ENCODE measurements at regions not wholly inside any gene's neighbourhood (a gene's known extent, or its start where the extent isn't known, plus 50 kb on each side); places are given as distances from the start of the nearest gene placed in this dataset.

DNA sequence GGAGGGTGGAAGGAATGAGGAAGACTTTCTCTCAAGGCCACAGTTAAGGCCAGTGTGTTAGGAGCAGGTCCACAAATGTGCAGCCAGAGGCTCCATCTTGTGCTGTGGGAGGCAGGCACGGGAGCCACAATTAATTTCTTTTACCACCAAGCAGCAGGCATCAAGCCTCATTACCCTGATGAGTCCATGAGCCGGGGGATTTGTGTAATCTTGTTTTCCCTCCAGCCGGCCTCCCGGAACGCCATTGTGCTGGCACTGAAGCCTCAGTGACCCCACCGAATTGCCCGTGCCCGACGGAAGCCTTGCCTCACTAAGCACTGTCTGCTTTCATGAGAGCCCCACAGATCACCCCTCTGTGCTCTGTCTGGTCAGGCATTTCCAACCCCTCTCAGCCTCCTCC is 154.7 kb upstream of the STX18 start:
- no peak overlapping the region for H3K14ac ChIP-seq (ENCODE audit: low read length)
- peaks cover 2 to 3% of the 10 kb centered on the region in 2 donors for H3K4me1 ChIP-seq (ENCODE audit: control insufficient read depth in 2 of 2, insufficient read depth in 1 of 2, low read depth in 1 of 2, low read length in 2 of 2)
- H2BK5ac ChIP-seq (ENCODE audit: low read length), result no peak overlapping the region
- H2BK12ac ChIP-seq (ENCODE audit: low read length), result no peak overlapping the region
- H4K91ac ChIP-seq (ENCODE audit: low read depth, low read length, poor library complexity), result no peak overlapping the region
- no peak overlapping the region for H2AFZ ChIP-seq (ENCODE audit: low read length)
- no CpG with 5 or more reads among the region's 9 CpGs for WGBS, 2 donors (ENCODE audit: extremely low coverage in 2 of 2, insufficient read length in 2 of 2, insufficient replicate concordance in 1 of 2)
- H3K27me3 ChIP-seq (ENCODE audit: control insufficient read depth in 3 of 3, insufficient read depth in 3 of 3, low read depth in 1 of 3, low read length in 3 of 3), result peaks cover 0 to 26% (median 0%) of the 10 kb centered on the region in 3 experiments
- no peaks in the 10 kb centered on the region for H3K9me3 ChIP-seq (replicated peaks in 1 of 2; ENCODE audit: control insufficient read depth in 2 of 2, insufficient read depth in 1 of 2, low read depth in 1 of 2, low read length in 2 of 2)
- no peak overlapping the region for H3K23ac ChIP-seq (ENCODE audit: low read depth, low read length, poor library complexity)
- H2AK5ac ChIP-seq (ENCODE audit: low read depth, low read length), result no peak overlapping the region
- H3K79me1 ChIP-seq (ENCODE audit: low read depth, low read length), result no peaks in the 10 kb centered on the region
- H3K9ac ChIP-seq (ENCODE audit: low read depth, low read length, poor library complexity), result no peak overlapping the region
- no peak overlapping the region for H3K4me2 ChIP-seq (ENCODE audit: insufficient read depth, low read length, poor library complexity, severe bottlenecking)
- H3K18ac ChIP-seq (ENCODE audit: low read length), result no peak overlapping the region
- H3K27ac ChIP-seq (replicated peaks; ENCODE audit: low read length), result no peak overlapping the region
- no peaks in the 10 kb centered on the region for H3K36me3 ChIP-seq (replicated peaks in 1 of 2; ENCODE audit: control insufficient read depth in 2 of 2, insufficient read depth in 2 of 2, low read length in 2 of 2)
- no peak overlapping the region for H2BK120ac ChIP-seq (ENCODE audit: low read depth, low read length)
- H3K4me3 ChIP-seq (ENCODE audit: low read length in 2 of 2), result no peak overlapping the region
- no peak overlapping the region for H3K4ac ChIP-seq (ENCODE audit: low read length)
- DNase-seq (ENCODE audit: low spot score), result peak; percentile 48
- H4K8ac ChIP-seq (ENCODE audit: low read depth, low read length), result no peak overlapping the region
- no peak overlapping the region for H2BK15ac ChIP-seq (ENCODE audit: low read length)

- Histone ChIP-seq H3K4ac (ENCODE audit: low read length) (no peak overlapping the region), H2AK5ac (ENCODE audit: low read depth, low read length) (no peak overlapping the region), H3K18ac (ENCODE audit: low read length) (no peak overlapping the region), H3K9ac (ENCODE audit: low read depth, low read length, poor library complexity) (no peak overlapping the region), H3K9me3 (replicated peaks in 1 of 2; ENCODE audit: control insufficient read depth in 2 of 2, insufficient read depth in 1 of 2, low read depth in 1 of 2, low read length in 2 of 2) (peaks cover 0 to 6% of the 10 kb centered on the region in 2 donors), H4K91ac (ENCODE audit: low read depth, low read length, poor library complexity) (no peak overlapping the region), H3K27ac (replicated peaks; ENCODE audit: low read length) (no peak overlapping the region), H3K4me1 (ENCODE audit: control insufficient read depth in 2 of 2, insufficient read depth in 1 of 2, low read depth in 1 of 2, low read length in 2 of 2) (peaks cover 2 to 3% of the 10 kb centered on the region in 2 donors), H2BK15ac (ENCODE audit: low read length) (no peak overlapping the region), H4K8ac (ENCODE audit: low read depth, low read length) (no peak overlapping the region), H2BK12ac (ENCODE audit: low read length) (no peak overlapping the region), H3K4me3 (ENCODE audit: low read length in 2 of 2) (no peak overlapping the region), H3K36me3 (replicated peaks in 1 of 2; ENCODE audit: control insufficient read depth in 2 of 2, insufficient read depth in 2 of 2, low read length in 2 of 2) (no peaks in the 10 kb centered on the region), H3K4me2 (ENCODE audit: insufficient read depth, low read length, poor library complexity, severe bottlenecking) (no peak overlapping the region), H3K23ac (ENCODE audit: low read depth, low read length, poor library complexity) (no peak overlapping the region), H3K14ac (ENCODE audit: low read length) (no peak overlapping the region), H2BK120ac (ENCODE audit: low read depth, low read length) (no peak overlapping the region), H3K79me1 (ENCODE audit: low read depth, low read length) (no peaks in the 10 kb centered on the region), H2AFZ (ENCODE audit: low read length) (no peak overlapping the region), H3K27me3 (ENCODE audit: control insufficient read depth in 3 of 3, insufficient read depth in 3 of 3, low read depth in 1 of 3, low read length in 3 of 3) (peaks cover 0 to 26% (median 0%) of the 10 kb centered on the region in 3 experiments), H2BK5ac (ENCODE audit: low read length) (no peak overlapping the region)
- DNase-seq (ENCODE audit: low spot score), result no peak
- WGBS, 2 donors (ENCODE audit: extremely low coverage in 2 of 2, insufficient read length in 2 of 2, insufficient replicate concordance in 1 of 2), result 100% methylated on average over 1 of the region's 1 CpG; no CpG with 5 or more reads in 1 of the 2 donors
These were observed 153.6 kb upstream of the STX18 start for GRCh38 chr4:4695497-4695896.

- Histone ChIP-seq H3K4ac (ENCODE audit: low read length) (no peak overlapping the region), H3K4me1 (ENCODE audit: control insufficient read depth in 2 of 2, insufficient read depth in 1 of 2, low read depth in 1 of 2, low read length in 2 of 2) (peaks cover 2 to 3% of the 10 kb centered on the region in 2 donors), H3K9ac (ENCODE audit: low read depth, low read length, poor library complexity) (no peak overlapping the region), H2AK5ac (ENCODE audit: low read depth, low read length) (no peak overlapping the region), H4K91ac (ENCODE audit: low read depth, low read length, poor library complexity) (no peak overlapping the region), H3K9me3 (replicated peaks in 1 of 2; ENCODE audit: control insufficient read depth in 2 of 2, insufficient read depth in 1 of 2, low read depth in 1 of 2, low read length in 2 of 2) (peaks cover 0 to 8% of the 10 kb centered on the region in 2 donors), H3K23ac (ENCODE audit: low read depth, low read length, poor library complexity) (no peak overlapping the region), H3K4me2 (ENCODE audit: insufficient read depth, low read length, poor library complexity, severe bottlenecking) (no peak overlapping the region), H3K14ac (ENCODE audit: low read length) (no peak overlapping the region), H2BK15ac (ENCODE audit: low read length) (no peak overlapping the region), H4K8ac (ENCODE audit: low read depth, low read length) (no peak overlapping the region), H3K79me1 (ENCODE audit: low read depth, low read length) (no peaks in the 10 kb centered on the region), H2BK5ac (ENCODE audit: low read length) (no peak overlapping the region), H3K36me3 (replicated peaks in 1 of 2; ENCODE audit: control insufficient read depth in 2 of 2, insufficient read depth in 2 of 2, low read length in 2 of 2) (peaks cover 0 to under 1% of the 10 kb centered on the region in 2 donors), H3K27me3 (ENCODE audit: control insufficient read depth in 3 of 3, insufficient read depth in 3 of 3, low read depth in 1 of 3, low read length in 3 of 3) (peaks cover 0 to 26% (median 0%) of the 10 kb centered on the region in 3 experiments), H3K4me3 (ENCODE audit: low read length in 2 of 2) (no peak overlapping the region), H2AFZ (ENCODE audit: low read length) (no peak overlapping the region), H2BK12ac (ENCODE audit: low read length) (no peak overlapping the region), H3K27ac (replicated peaks; ENCODE audit: low read length) (no peak overlapping the region), H3K18ac (ENCODE audit: low read length) (no peak overlapping the region), H2BK120ac (ENCODE audit: low read depth, low read length) (no peak overlapping the region)
- no peak for DNase-seq (ENCODE audit: low spot score)
These were observed 153.0 kb upstream of the STX18 start for GRCh38 chr4:4694827-4695226.

GRCh38 chr4:4694296-4694772 is 152.5 kb upstream of the STX18 start:
- no peak overlapping the region for H3K27ac ChIP-seq (replicated peaks; ENCODE audit: low read length)

More at GRCh38 chr4:4694296-4694772, 152.5 kb upstream of the STX18 start:
- Histone ChIP-seq H2BK120ac (ENCODE audit: low read depth, low read length) (no peak overlapping the region), H4K91ac (ENCODE audit: low read depth, low read length, poor library complexity) (no peak overlapping the region), H3K23ac (ENCODE audit: low read depth, low read length, poor library complexity) (no peak overlapping the region), H3K9ac (ENCODE audit: low read depth, low read length, poor library complexity) (no peak overlapping the region), H3K4me3 (ENCODE audit: low read length in 2 of 2) (no peak overlapping the region), H2AK5ac (ENCODE audit: low read depth, low read length) (no peak overlapping the region), H3K27me3 (ENCODE audit: control insufficient read depth in 3 of 3, insufficient read depth in 3 of 3, low read depth in 1 of 3, low read length in 3 of 3) (peaks cover 0 to 26% (median 0%) of the 10 kb centered on the region in 3 experiments), H2BK12ac (ENCODE audit: low read length) (no peak overlapping the region), H3K4me1 (ENCODE audit: control insufficient read depth in 2 of 2, insufficient read depth in 1 of 2, low read depth in 1 of 2, low read length in 2 of 2) (peaks cover 2 to 3% of the 10 kb centered on the region in 2 donors), H3K14ac (ENCODE audit: low read length) (no peak overlapping the region), H4K8ac (ENCODE audit: low read depth, low read length) (no peak overlapping the region), H3K4ac (ENCODE audit: low read length) (no peak overlapping the region), H2BK5ac (ENCODE audit: low read length) (no peak overlapping the region), H3K18ac (ENCODE audit: low read length) (no peak overlapping the region), H3K4me2 (ENCODE audit: insufficient read depth, low read length, poor library complexity, severe bottlenecking) (no peak overlapping the region), H3K36me3 (replicated peaks in 1 of 2; ENCODE audit: control insufficient read depth in 2 of 2, insufficient read depth in 2 of 2, low read length in 2 of 2) (peaks cover 0 to 1% of the 10 kb centered on the region in 2 donors), H2AFZ (ENCODE audit: low read length) (no peak overlapping the region), H2BK15ac (ENCODE audit: low read length) (no peak overlapping the region), H3K79me1 (ENCODE audit: low read depth, low read length) (no peaks in the 10 kb centered on the region), H3K9me3 (replicated peaks in 1 of 2; ENCODE audit: control insufficient read depth in 2 of 2, insufficient read depth in 1 of 2, low read depth in 1 of 2, low read length in 2 of 2) (peaks cover 0 to 8% of the 10 kb centered on the region in 2 donors)
- no CpG with 5 or more reads among the region's 5 CpGs for WGBS, 2 donors (ENCODE audit: extremely low coverage in 2 of 2, insufficient read length in 2 of 2, insufficient replicate concordance in 1 of 2)
- no peak for DNase-seq (ENCODE audit: low spot score)
